CD14-positive monocyte (primary cell): ENCODE measurements at regions not wholly inside any gene's neighbourhood (a gene's known extent, or its start where the extent isn't known, plus 50 kb on each side); places are given as distances from the start of the nearest gene placed in this dataset.

Experiments used
- DNase-seq, 3 donors: peaks; one replicate each; pipeline ENCODE4 v3.0.0-alpha.2; 2011 to 2022
- H2AFZ ChIP-seq: 2 replicates; pipeline ENCODE4 v1.6.0; 2012; ENCODE audit warnings: mild to moderate bottlenecking, low read depth, low read length, inconsistent platforms; ENCODE audit not compliant: insufficient read depth, poor library complexity, severe bottlenecking
- H3K27ac ChIP-seq, 2 donors: 1 replicate in 1 of 2; 2 replicates in 1 of 2; pipeline ENCODE4 v1.5.1; 2012 to 2013; ENCODE audit warnings: low read length in 2 of 2, control low read depth in 1 of 2, inconsistent platforms in 1 of 2, low read depth in 1 of 2, mild to moderate bottlenecking in 1 of 2
- H3K27me3 ChIP-seq, 2 donors: one replicate each; pipeline versions ENCODE4 v1.6.0 to v1.6.1; 2011 to 2013; ENCODE audit warnings: low read length in 2 of 2; ENCODE audit not compliant: control insufficient read depth in 2 of 2, insufficient read depth in 2 of 2
- H3K36me3 ChIP-seq, 2 donors: replicated peaks in 1 of 2; 1 replicate in 1 of 2; 2 replicates in 1 of 2; pipeline versions ENCODE4 v1.5.1 to v1.6.1; 2012 to 2013; ENCODE audit warnings: low read length in 2 of 2, control low read depth in 1 of 2, inconsistent platforms in 1 of 2, mild to moderate bottlenecking in 1 of 2; ENCODE audit not compliant: insufficient read depth in 2 of 2, control insufficient read depth in 1 of 2
- H3K4me1 ChIP-seq, 2 donors: 1 replicate in 1 of 2; 2 replicates in 1 of 2; pipeline versions ENCODE4 v1.5.1 to v1.6.1; 2012 to 2013; ENCODE audit warnings: low read length in 2 of 2, control low read depth in 1 of 2, inconsistent platforms in 1 of 2, mild to moderate bottlenecking in 1 of 2, moderate library complexity in 1 of 2; ENCODE audit not compliant: insufficient read depth in 2 of 2, control insufficient read depth in 1 of 2
- H3K4me2 ChIP-seq: replicated peaks from 2 replicates; pipeline ENCODE3; 2012; ENCODE audit warnings: low read length, moderate library complexity, mild to moderate bottlenecking; ENCODE audit not compliant: poor library complexity, severe bottlenecking; ENCODE audit errors: extremely low read depth
- H3K4me3 ChIP-seq, 3 experiments: fragments of 200-600 bp in 1 of 3; sonication (generic) in 1 of 3; replicated peaks in 1 of 3; 1 replicate in 2 of 3; 2 replicates in 1 of 3; pipeline ENCODE4 v1.5.1; 2011 to 2013; ENCODE audit warnings: low read length in 3 of 3, mild to moderate bottlenecking in 3 of 3, control low read depth in 2 of 3, low read depth in 2 of 3, inconsistent platforms in 1 of 3, moderate library complexity in 1 of 3
- H3K79me2 ChIP-seq: 2 replicates; pipeline ENCODE4 v1.6.0; 2012; ENCODE audit warnings: mild to moderate bottlenecking, control low read depth, inconsistent platforms, low read length, moderate library complexity; ENCODE audit not compliant: insufficient read depth
- H3K9ac ChIP-seq: 2 replicates; pipeline ENCODE4 v1.6.0; 2017; ENCODE audit warnings: low read length, mild to moderate bottlenecking; ENCODE audit not compliant: insufficient read depth, poor library complexity, severe bottlenecking
- H3K9me3 ChIP-seq, 2 donors: replicated peaks in 1 of 2; 1 replicate in 1 of 2; 2 replicates in 1 of 2; pipeline versions ENCODE4 v1.5.1 to v1.6.1; 2012 to 2013; ENCODE audit warnings: low read length in 2 of 2, control low read depth in 1 of 2; ENCODE audit not compliant: control insufficient read depth in 1 of 2, insufficient read depth in 1 of 2
- H4K20me1 ChIP-seq: 2 replicates; pipeline ENCODE4 v1.6.0; 2012; ENCODE audit warnings: mild to moderate bottlenecking, low read length, control low read depth, moderate library complexity; ENCODE audit not compliant: insufficient read depth
- H3K27ac Mint-ChIP-seq, 7 donors: one replicate each; pipeline ENCODE4 v1.8.0; 2020; ENCODE audit warnings: mild to moderate bottlenecking in 7 of 7, mixed read lengths in 7 of 7, moderate library complexity in 6 of 7, inconsistent platforms in 2 of 7
- H3K27me3 Mint-ChIP-seq, 3 donors: one replicate each; pipeline ENCODE4 v1.8.0; 2021 to 2022; ENCODE audit warnings: low read depth in 3 of 3, mild to moderate bottlenecking in 3 of 3, mixed read lengths in 3 of 3, moderate library complexity in 3 of 3, inconsistent platforms in 1 of 3
- H3K36me3 Mint-ChIP-seq, 2 donors: one replicate each; pipeline ENCODE4 v1.8.0; 2020; ENCODE audit warnings: mixed read lengths in 2 of 2, inconsistent platforms in 1 of 2, mild to moderate bottlenecking in 1 of 2
- H3K4me1 Mint-ChIP-seq: one replicate; pipeline ENCODE4 v1.8.0; 2020; ENCODE audit warnings: mild to moderate bottlenecking, mixed read lengths
- H3K4me3 Mint-ChIP-seq, 2 donors: one replicate each; pipeline ENCODE4 v1.8.0; 2020; ENCODE audit warnings: mild to moderate bottlenecking in 2 of 2, mixed read lengths in 2 of 2, moderate library complexity in 1 of 2
- H3K9me3 Mint-ChIP-seq, 7 donors: one replicate each; pipeline ENCODE4 v1.8.0; 2020 to 2022; ENCODE audit warnings: mixed read lengths in 7 of 7, mild to moderate bottlenecking in 6 of 7, moderate library complexity in 6 of 7, inconsistent platforms in 2 of 7
- WGBS: methylation state at CpG from one replicate; pipeline ENCODE4 v1.1.5; 2013; ENCODE audit warnings: missing lambda C conversion rate; ENCODE audit not compliant: insufficient coverage; 5-methylcytosine and 5-hydroxymethylcytosine counted together
- intact Hi-C, 2 donors: fragments of 100-400 bp; cut with micrococcal nuclease; formaldehyde crosslinking; loops; one replicate each; pipeline versions ENCODE4 v1.15.0 to v1.15.1; 2023
- TF ChIP-seq, protein P1 (sequence below): fragments of 200-600 bp; IDR thresholded peaks from one replicate; pipeline ENCODE4 v1.8.0; 2022; ENCODE audit warnings: antibody characterized with exemption, mild to moderate bottlenecking

GRCh38 chr1:115491298-115492018, 150.3 kb upstream of the VANGL1 start:
- H3K4me1 Mint-ChIP-seq = peaks cover 12% of the 10 kb centered on the region
- Histone ChIP-seq H3K27me3 (no peaks in the 10 kb centered on the region), H3K27ac (no peak overlapping the region), H3K4me1 (no peaks in the 10 kb centered on the region), H3K79me2 (no peaks in the 10 kb centered on the region), H2AFZ (no peak overlapping the region), H3K4me3 (no peak overlapping the region), H3K36me3 (no peaks in the 10 kb centered on the region), H3K4me2 (no peak overlapping the region), H3K9me3 (no peaks in the 10 kb centered on the region), H3K9ac (no peak overlapping the region), H4K20me1 (no peaks in the 10 kb centered on the region)
- H3K36me3 Mint-ChIP-seq = no peaks in the 10 kb centered on the region
- H3K27ac Mint-ChIP-seq = no peak overlapping the region
- intact Hi-C loops = no loop called here
- TF ChIP-seq, protein P1, sequence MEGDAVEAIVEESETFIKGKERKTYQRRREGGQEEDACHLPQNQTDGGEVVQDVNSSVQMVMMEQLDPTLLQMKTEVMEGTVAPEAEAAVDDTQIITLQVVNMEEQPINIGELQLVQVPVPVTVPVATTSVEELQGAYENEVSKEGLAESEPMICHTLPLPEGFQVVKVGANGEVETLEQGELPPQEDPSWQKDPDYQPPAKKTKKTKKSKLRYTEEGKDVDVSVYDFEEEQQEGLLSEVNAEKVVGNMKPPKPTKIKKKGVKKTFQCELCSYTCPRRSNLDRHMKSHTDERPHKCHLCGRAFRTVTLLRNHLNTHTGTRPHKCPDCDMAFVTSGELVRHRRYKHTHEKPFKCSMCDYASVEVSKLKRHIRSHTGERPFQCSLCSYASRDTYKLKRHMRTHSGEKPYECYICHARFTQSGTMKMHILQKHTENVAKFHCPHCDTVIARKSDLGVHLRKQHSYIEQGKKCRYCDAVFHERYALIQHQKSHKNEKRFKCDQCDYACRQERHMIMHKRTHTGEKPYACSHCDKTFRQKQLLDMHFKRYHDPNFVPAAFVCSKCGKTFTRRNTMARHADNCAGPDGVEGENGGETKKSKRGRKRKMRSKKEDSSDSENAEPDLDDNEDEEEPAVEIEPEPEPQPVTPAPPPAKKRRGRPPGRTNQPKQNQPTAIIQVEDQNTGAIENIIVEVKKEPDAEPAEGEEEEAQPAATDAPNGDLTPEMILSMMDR = no peak
- peaks cover 0 to 2% (median 0%) of the 10 kb centered on the region in 7 donors for H3K9me3 Mint-ChIP-seq
- no peak overlapping the region for H3K4me3 Mint-ChIP-seq
- no peak for DNase-seq
- H3K27me3 Mint-ChIP-seq = peaks cover 0 to 5% (median 1%) of the 10 kb centered on the region in 3 donors
- WGBS = 90% methylated on average over 4 of the region's 9 CpGs

DNA sequence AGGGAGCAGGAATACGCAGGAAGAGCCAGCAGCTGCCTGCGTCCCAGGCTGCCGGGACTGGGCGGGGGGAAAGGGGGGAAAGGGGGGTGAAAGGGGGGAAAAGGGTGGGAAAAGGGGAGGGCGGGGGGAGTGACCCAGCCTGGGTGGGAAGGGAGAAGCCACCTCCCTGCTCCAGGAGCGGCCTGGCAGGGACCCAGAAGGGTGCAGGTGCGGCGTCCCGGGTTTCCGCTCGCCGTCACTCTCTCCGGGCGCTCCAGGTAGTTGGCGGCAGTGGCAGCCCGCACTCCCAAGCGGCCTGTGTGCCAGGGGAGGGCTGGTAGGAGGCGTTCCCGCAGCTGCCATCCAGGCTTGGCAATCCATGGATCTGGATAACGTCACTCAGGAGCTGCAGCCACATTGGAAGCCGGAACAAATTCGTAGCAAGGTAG, 141.0 kb upstream of the NGF start:
- Mint-ChIP-seq H3K27me3 (peaks cover 0 to 3% (median 0%) of the 10 kb centered on the region in 3 donors), H3K9me3 (peaks cover 0 to 7% (median 2%) of the 10 kb centered on the region in 7 donors)
- 53% methylated on average over 17 of the region's 22 CpGs for WGBS

More for the DNA sequence above, 141.0 kb upstream of the NGF start:
- Mint-ChIP-seq H3K36me3 (no peaks in the 10 kb centered on the region), H3K4me1 (no peaks in the 10 kb centered on the region), H3K27ac (no peak overlapping the region), H3K4me3 (no peak overlapping the region)
- Histone ChIP-seq H3K4me2 (no peak overlapping the region), H3K4me3 (no peak overlapping the region), H4K20me1 (no peaks in the 10 kb centered on the region), H3K36me3 (no peaks in the 10 kb centered on the region), H3K79me2 (no peaks in the 10 kb centered on the region), H3K9ac (no peak overlapping the region), H3K9me3 (no peaks in the 10 kb centered on the region), H3K27ac (no peak overlapping the region), H3K4me1 (no peaks in the 10 kb centered on the region), H3K27me3 (no peaks in the 10 kb centered on the region), H2AFZ (no peak overlapping the region)
- no peak for DNase-seq
- intact Hi-C loops = no loop called here
- TF ChIP-seq, protein P1 = no peak
